Right cardiac atrium (tissue), 5 donors: ENCODE measurements at regions not wholly inside any gene's neighbourhood (a gene's known extent, or its start where the extent isn't known, plus 50 kb on each side); places are given as distances from the start of the nearest gene placed in this dataset.
"Not testable (repeated sequence)": the region's sequence is repeated elsewhere in the genome, so short reads cannot be mapped to it uniquely, and the experiment has no call there.

Experiments
- ATAC-seq, 2 donors: fragments of 200-7000 bp; cut with Tn5 transposase; one replicate each; pipeline versions ENCODE4 v1.8.0 to v1.9.1; 2020; ENCODE audit warnings: moderate library complexity in 2 of 2, mild to moderate bottlenecking in 1 of 2
- DNase-seq, 3 donors: peaks; one replicate each; pipeline ENCODE4 v3.0.0-alpha.2; 2020
- H3K27ac ChIP-seq: one replicate; pipeline ENCODE4 v1.5.1; 2013; ENCODE audit warnings: mild to moderate bottlenecking, low read length, control low read depth, moderate library complexity
- H3K27me3 ChIP-seq: one replicate; pipeline ENCODE4 v1.6.1; 2013; ENCODE audit not compliant: control insufficient read depth, insufficient read depth
- H3K4me1 ChIP-seq: one replicate; pipeline ENCODE4 v1.6.1; 2013; ENCODE audit warnings: low read length; ENCODE audit not compliant: control insufficient read depth, insufficient read depth
- H3K4me3 ChIP-seq: one replicate; pipeline ENCODE4 v1.5.1; 2013; ENCODE audit warnings: low read length, control low read depth
- H3K9me3 ChIP-seq: one replicate; pipeline ENCODE4 v1.6.1; 2013; ENCODE audit warnings: low read length; ENCODE audit not compliant: control insufficient read depth
- WGBS: extraction: QIAGEN DNeasy Blood & Tissue Kit; methylation state at CpG from one replicate; pipeline ENCODE4 v1.1.7; 2013; 5-methylcytosine and 5-hydroxymethylcytosine counted together
- intact Hi-C, 4 donors: fragments of 100-400 bp; cut with DNase I; formaldehyde crosslinking; loops; one replicate each; pipeline versions ENCODE4 v1.11.0 to v1.14.0; 2022 to 2023
- donor health status: healthy with polysubstance abuse.
- donor health status: DM: no; HTN: yes; CAD: no.
- donor health status: DM: no; HTN: no; CAD: no.
- donor health status: DM: no; HTN: yes; CAD: no; lungs with severe emphysema.
- donor health status: DM: yes; HTN: yes; CAD: no.

GRCh38 chr5:111929867-111930266 is 172.9 kb upstream of the NREP start:
- DNase-seq = peak in 2 of 3 donors; percentile 13 to 39
- no peaks in the 10 kb centered on the region for H3K9me3 ChIP-seq
- ATAC-seq = peak; percentile 70 to 81
- no peak overlapping the region for H3K4me3 ChIP-seq
- no peaks in the 10 kb centered on the region for H3K27me3 ChIP-seq
- intact Hi-C loops = no loop called here
- H3K27ac ChIP-seq = no peak overlapping the region
- 81% methylated on average over 1 of the region's 1 CpG for WGBS
- H3K4me1 ChIP-seq = no peaks in the 10 kb centered on the region

- Histone ChIP-seq H3K27me3 (no peaks in the 10 kb centered on the region), H3K4me1 (no peaks in the 10 kb centered on the region), H3K4me3 (no peak overlapping the region), H3K9me3 (no peaks in the 10 kb centered on the region), H3K27ac (no peak overlapping the region)
- ATAC-seq (no peak), DNase-seq (no peak)
- intact Hi-C loops = no loop called here
These were observed 172.3 kb upstream of the NREP start for GRCh38 chr5:111929261-111929660.

GRCh38 chr5:111928511-111928910 is 171.5 kb upstream of the NREP start:
- intact Hi-C loops = no loop called here
- ATAC-seq (no peak), DNase-seq (no peak)
- no peak overlapping the region for H3K4me3 ChIP-seq
- H3K9me3 ChIP-seq = no peaks in the 10 kb centered on the region
- H3K27me3 ChIP-seq = no peaks in the 10 kb centered on the region
- H3K27ac ChIP-seq = no peak overlapping the region
- no peaks in the 10 kb centered on the region for H3K4me1 ChIP-seq

- ATAC-seq (no peak), DNase-seq (no peak)
- intact Hi-C loops = no loop called here
- Histone ChIP-seq H3K4me3 (no peak overlapping the region), H3K27ac (no peak overlapping the region), H3K27me3 (no peaks in the 10 kb centered on the region), H3K4me1 (no peaks in the 10 kb centered on the region), H3K9me3 (no peaks in the 10 kb centered on the region)
- 93% methylated on average over 2 of the region's 2 CpGs for WGBS
These were observed 170.2 kb upstream of the NREP start for GRCh38 chr5:111927191-111927590.

- no peak for DNase-seq
- no peaks in the 10 kb centered on the region for H3K27me3 ChIP-seq
- no peaks in the 10 kb centered on the region for H3K9me3 ChIP-seq
- 98% methylated on average over 3 of the region's 3 CpGs for WGBS
- no peak for ATAC-seq
- H3K27ac ChIP-seq = no peak overlapping the region
- no peak overlapping the region for H3K4me3 ChIP-seq
- no peaks in the 10 kb centered on the region for H3K4me1 ChIP-seq
- intact Hi-C loops = no loop called here
These were observed 169.0 kb upstream of the NREP start for GRCh38 chr5:111926026-111926425.

- intact Hi-C loops = no loop called here
- DNase-seq = no peak
- ATAC-seq = no peak
- WGBS = 82% methylated on average over 4 of the region's 4 CpGs
- Histone ChIP-seq H3K4me3 (no peak overlapping the region), H3K27ac (no peak overlapping the region), H3K4me1 (no peaks in the 10 kb centered on the region), H3K9me3 (no peaks in the 10 kb centered on the region), H3K27me3 (no peaks in the 10 kb centered on the region)
These were observed 165.3 kb upstream of the NREP start for GRCh38 chr5:111922344-111922743.

- intact Hi-C loops, H3K4me1 ChIP-seq, ATAC-seq: not testable (repeated sequence)
These were observed 164.7 kb upstream of the NREP start for GRCh38 chr5:111921691-111922090.

GRCh38 chr5:111914966-111915636 is 158.1 kb upstream of the NREP start:
- Histone ChIP-seq H3K27me3 (no peaks in the 10 kb centered on the region), H3K4me1 (no peaks in the 10 kb centered on the region), H3K4me3 (no peak overlapping the region), H3K27ac (no peak overlapping the region), H3K9me3 (no peaks in the 10 kb centered on the region)
- ATAC-seq (no peak), DNase-seq (no peak)
- intact Hi-C loops = no loop called here
- WGBS = 56% methylated on average over 1 of the region's 1 CpG

More at GRCh38 chr5:111921691-111922090, 164.7 kb upstream of the NREP start:
- 97% methylated on average over 2 of the region's 2 CpGs for WGBS
- not testable (repeated sequence) for H3K9me3 ChIP-seq, H3K27ac ChIP-seq, H3K4me3 ChIP-seq, H3K27me3 ChIP-seq, DNase-seq

GRCh38 chr5:111902436-111902835 is 145.4 kb upstream of the NREP start:
- Histone ChIP-seq H3K4me3 (no peak overlapping the region), H3K27ac (no peak overlapping the region), H3K27me3 (no peaks in the 10 kb centered on the region), H3K9me3 (no peaks in the 10 kb centered on the region), H3K4me1 (peaks cover 2% of the 10 kb centered on the region)
- ATAC-seq (no peak), DNase-seq (no peak)
- 43% methylated on average over 5 of the region's 5 CpGs for WGBS
- intact Hi-C loops = no loop called here

- WGBS = 35% methylated on average over 2 of the region's 2 CpGs
- no peak for ATAC-seq
These were observed 144.3 kb upstream of the NREP start for GRCh38 chr5:111901296-111901695.

GRCh38 chr5:111892949-111893348 is 136.0 kb upstream of the NREP start:
- WGBS = 37% methylated on average over 1 of the region's 1 CpG
- Histone ChIP-seq H3K27ac (no peak overlapping the region), H3K4me3 (no peak overlapping the region), H3K4me1 (no peaks in the 10 kb centered on the region), H3K27me3 (no peaks in the 10 kb centered on the region), H3K9me3 (no peaks in the 10 kb centered on the region)
- ATAC-seq = no peak
- intact Hi-C loops = no loop called here
- DNase-seq = no peak

More at GRCh38 chr5:111901296-111901695, 144.3 kb upstream of the NREP start:
- intact Hi-C loops = no loop called here
- Histone ChIP-seq H3K27ac (no peak overlapping the region), H3K9me3 (no peaks in the 10 kb centered on the region), H3K4me1 (peaks cover 2% of the 10 kb centered on the region), H3K4me3 (no peak overlapping the region), H3K27me3 (no peaks in the 10 kb centered on the region)
- no peak for DNase-seq

- no peaks in the 10 kb centered on the region for H3K9me3 ChIP-seq
- ATAC-seq = peak in 1 of 2 donors; percentile 67
- no peak overlapping the region for H3K4me3 ChIP-seq
- H3K27me3 ChIP-seq = no peaks in the 10 kb centered on the region
- 62% methylated on average over 2 of the region's 2 CpGs for WGBS
- no peak for DNase-seq
- H3K27ac ChIP-seq = no peak overlapping the region
- intact Hi-C loops = no loop called here
- H3K4me1 ChIP-seq = no peaks in the 10 kb centered on the region
These were observed 130.7 kb upstream of the NREP start for GRCh38 chr5:111887706-111888105.
